Fibroblast of villous mesenchyme (primary cell): ENCODE measurements at regions not wholly inside any gene's neighbourhood (a gene's known extent, or its start where the extent isn't known, plus 50 kb on each side); places are given as distances from the start of the nearest gene placed in this dataset.
A peak's percentile ranks its signal among the peaks of the same experiment; 100 is the strongest.

Source experiments
- DNase-seq: peaks from one replicate; pipeline ENCODE4 v3.0.0-alpha.2; 2010; ENCODE audit warnings: low read depth
- H3K4me3 ChIP-seq: 2 replicates; pipeline ENCODE4 v1.5.1; 2011; ENCODE audit warnings: low read depth, mild to moderate bottlenecking, low read length
- CTCF ChIP-seq: IDR thresholded peaks from 2 replicates; pipeline ENCODE4 v1.5.1; 2012; ENCODE audit warnings: low read depth, mild to moderate bottlenecking, low read length; ENCODE audit not compliant: insufficient read depth

GRCh38 chr10:36073796-36074345, 431.8 kb upstream of the FZD8 start:
- DNase-seq, result no peak
- TF ChIP-seq CTCF, result no peak
- no peak overlapping the region for H3K4me3 ChIP-seq

GRCh38 chr10:36068542-36068941, 426.4 kb upstream of the FZD8 start:
- TF ChIP-seq CTCF, result no peak
- H3K4me3 ChIP-seq, result no peak overlapping the region
- no peak for DNase-seq

GRCh38 chr10:36067748-36068147, 425.7 kb upstream of the FZD8 start:
- no peak for DNase-seq
- no peak for TF ChIP-seq CTCF
- H3K4me3 ChIP-seq, result no peak overlapping the region

- H3K4me3 ChIP-seq, result no peak overlapping the region
- TF ChIP-seq CTCF, result no peak
- DNase-seq, result no peak
Observed at GRCh38 chr10:36066850-36067249, 424.8 kb upstream of the FZD8 start.

GRCh38 chr10:36066102-36066501, 424.0 kb upstream of the FZD8 start:
- no peak for DNase-seq

GRCh38 chr10:36063396-36063795, 421.3 kb upstream of the FZD8 start:
- H3K4me3 ChIP-seq, result no peak overlapping the region
- DNase-seq, result peak; percentile 3
- TF ChIP-seq CTCF, result no peak

More at GRCh38 chr10:36066102-36066501, 424.0 kb upstream of the FZD8 start:
- TF ChIP-seq CTCF, result no peak
- no peak overlapping the region for H3K4me3 ChIP-seq

- no peak for DNase-seq
- no peak overlapping the region for H3K4me3 ChIP-seq
- no peak for TF ChIP-seq CTCF
Observed at GRCh38 chr10:36057731-36058130, 415.6 kb upstream of the FZD8 start.
